Fibroblast of villous mesenchyme (primary cell): ENCODE measurements at regions not wholly inside any gene's neighbourhood (a gene's known extent, or its start where the extent isn't known, plus 50 kb on each side); places are given as distances from the start of the nearest gene placed in this dataset.

Source experiments
- DNase-seq: peaks from one replicate; pipeline ENCODE4 v3.0.0-alpha.2; 2010; ENCODE audit warnings: low read depth
- H3K4me3 ChIP-seq: 2 replicates; pipeline ENCODE4 v1.5.1; 2011; ENCODE audit warnings: low read depth, mild to moderate bottlenecking, low read length
- CTCF ChIP-seq: IDR thresholded peaks from 2 replicates; pipeline ENCODE4 v1.5.1; 2012; ENCODE audit warnings: low read depth, mild to moderate bottlenecking, low read length; ENCODE audit not compliant: insufficient read depth

- no peak for DNase-seq
- no peak for TF ChIP-seq CTCF
Observed at GRCh38 chr2:155412598-155412997, 714.1 kb downstream of the KCNJ3 start.

GRCh38 chr2:155404433-155405002 is 706.0 kb downstream of the KCNJ3 start:
- DNase-seq: no peak
- no peak overlapping the region for H3K4me3 ChIP-seq
- no peak for TF ChIP-seq CTCF

More at GRCh38 chr2:155412598-155412997, 714.1 kb downstream of the KCNJ3 start:
- H3K4me3 ChIP-seq: no peak overlapping the region

GRCh38 chr2:155393406-155393805 is 694.9 kb downstream of the KCNJ3 start:
- DNase-seq: no peak

GRCh38 chr2:155391613-155392130 is 693.2 kb downstream of the KCNJ3 start:
- TF ChIP-seq CTCF: no peak
- DNase-seq: no peak
- H3K4me3 ChIP-seq: no peak overlapping the region

More at GRCh38 chr2:155393406-155393805, 694.9 kb downstream of the KCNJ3 start:
- H3K4me3 ChIP-seq: no peak overlapping the region
- TF ChIP-seq CTCF: no peak

GRCh38 chr2:155389224-155389623 is 690.7 kb downstream of the KCNJ3 start:
- DNase-seq: no peak
- no peak overlapping the region for H3K4me3 ChIP-seq
- no peak for TF ChIP-seq CTCF

- DNase-seq: no peak
- no peak overlapping the region for H3K4me3 ChIP-seq
- TF ChIP-seq CTCF: no peak
Observed at GRCh38 chr2:155384555-155385123, 686.1 kb downstream of the KCNJ3 start.
